GM18519 (cell line): ENCODE measurements at regions not wholly inside any gene's neighbourhood (a gene's known extent, or its start where the extent isn't known, plus 50 kb on each side); places are given as distances from the start of the nearest gene placed in this dataset.
A peak's percentile ranks its signal among the peaks of the same experiment; 100 is the strongest.
"Not testable (repeated sequence)": the region's sequence is repeated elsewhere in the genome, so short reads cannot be mapped to it uniquely, and the experiment has no call there.

Source experiments
- ATAC-seq: cut with Tn5 transposase; IDR thresholded peaks from one replicate; pipeline ENCODE4 v1.9.1; 2021; ENCODE audit warnings: mild to moderate bottlenecking, moderate library complexity; ENCODE audit not compliant: unreplicated experiment, low FRiP score

DNA sequence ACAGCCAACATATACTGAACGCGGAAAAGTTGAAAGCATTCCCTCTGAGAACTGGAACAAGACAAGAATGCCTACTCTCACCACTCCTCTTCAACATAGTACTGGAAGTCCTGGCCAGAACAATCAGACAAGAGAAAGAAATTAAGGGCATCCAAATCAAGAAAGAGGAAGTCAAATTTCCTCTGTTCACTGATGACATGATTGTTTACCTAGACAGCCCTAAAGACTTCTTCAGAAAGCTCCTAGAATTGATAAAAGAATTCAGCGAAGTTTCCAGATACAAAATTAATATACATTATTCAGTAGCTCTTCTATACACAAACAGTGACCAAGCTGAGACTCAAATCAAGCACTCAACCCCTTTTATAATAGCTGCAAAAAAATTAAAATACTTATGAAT, 491.8 kb upstream of the POT1 start:
- not testable (repeated sequence) for ATAC-seq

- ATAC-seq, result peak; percentile 78
Observed at GRCh38 chr7:125412890-125413665, 483.5 kb upstream of the POT1 start.

DNA sequence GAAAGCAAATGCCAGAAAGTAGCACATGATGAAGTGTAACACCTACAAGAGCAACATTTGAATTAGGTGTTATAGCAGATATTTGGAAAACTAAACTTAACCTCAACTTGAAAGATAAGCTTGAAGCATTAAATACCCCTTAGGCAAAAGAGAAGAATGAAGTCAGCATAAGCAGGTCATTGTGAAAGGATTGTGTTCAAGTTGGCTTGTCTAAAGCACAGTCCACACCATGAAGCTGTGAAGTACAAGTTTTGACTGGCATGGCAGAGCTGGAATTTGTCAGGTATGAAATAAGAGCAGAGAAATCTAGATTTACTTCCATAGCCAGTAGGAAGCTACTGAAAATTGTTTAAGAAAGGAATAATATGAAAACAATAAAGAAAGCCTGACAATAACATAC, 480.3 kb upstream of the POT1 start:
- no peak for ATAC-seq

DNA sequence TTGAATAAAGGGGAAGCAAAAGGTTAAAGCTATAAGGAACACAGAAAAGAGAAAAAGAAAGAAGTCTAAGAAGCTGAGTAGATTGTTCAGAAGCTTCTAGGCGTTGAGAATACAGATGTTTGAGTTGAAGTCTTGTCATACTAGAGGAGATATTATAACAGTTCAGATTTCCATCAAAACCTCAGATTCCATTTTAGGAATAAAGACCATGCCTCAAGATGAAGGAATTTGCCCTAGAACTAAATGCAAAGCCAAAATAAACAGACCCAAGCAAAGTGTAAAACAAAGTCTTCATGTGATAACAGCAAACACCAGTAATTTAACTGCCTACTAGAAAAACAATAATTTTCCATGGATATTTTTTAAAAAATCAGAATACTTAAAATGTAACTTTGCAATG, 476.5 kb upstream of the POT1 start:
- no peak for ATAC-seq

- ATAC-seq, result no peak
Observed at GRCh38 chr7:125399408-125399807, 469.8 kb upstream of the POT1 start.

GRCh38 chr7:125396466-125397151, 467.0 kb upstream of the POT1 start:
- ATAC-seq, result no peak

DNA sequence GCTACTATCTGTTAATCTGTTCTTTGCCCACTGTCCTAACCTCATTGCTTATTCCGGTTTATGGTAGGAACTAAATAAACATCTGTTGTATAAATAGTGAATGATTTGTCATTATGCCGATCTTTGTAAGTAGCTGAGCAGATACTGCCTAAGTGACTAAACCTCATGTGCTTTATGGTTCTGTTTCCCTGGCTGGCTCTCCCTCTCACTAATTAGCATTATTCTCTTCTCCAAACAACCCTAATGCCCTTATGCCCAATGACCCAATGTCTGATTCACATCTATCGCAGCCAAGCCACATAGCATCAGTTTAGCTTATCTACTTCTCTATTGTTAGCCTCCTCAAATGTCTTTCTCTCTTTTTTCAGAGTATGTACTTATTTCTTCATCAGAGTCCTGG, 462.3 kb upstream of the POT1 start:
- no peak for ATAC-seq

DNA sequence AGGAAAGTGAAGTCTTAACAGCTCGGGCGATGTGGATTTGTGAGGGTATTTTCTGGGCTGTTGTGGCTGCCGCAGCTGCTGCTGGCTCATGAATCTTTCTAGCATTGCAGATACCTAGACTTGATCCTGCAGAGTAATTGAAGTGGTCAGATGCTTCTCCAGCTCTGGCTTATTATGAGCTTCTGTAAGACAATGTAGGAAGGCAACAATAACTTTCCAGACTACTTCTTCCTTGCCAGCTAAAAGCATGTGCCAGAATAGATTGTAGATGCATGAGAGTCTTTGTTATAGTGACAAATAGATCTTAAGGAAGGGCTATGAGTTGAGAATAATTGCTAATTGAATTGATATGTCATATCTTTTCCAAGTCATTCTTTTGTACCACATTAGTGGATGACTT, 461.4 kb upstream of the POT1 start:
- no peak for ATAC-seq

DNA sequence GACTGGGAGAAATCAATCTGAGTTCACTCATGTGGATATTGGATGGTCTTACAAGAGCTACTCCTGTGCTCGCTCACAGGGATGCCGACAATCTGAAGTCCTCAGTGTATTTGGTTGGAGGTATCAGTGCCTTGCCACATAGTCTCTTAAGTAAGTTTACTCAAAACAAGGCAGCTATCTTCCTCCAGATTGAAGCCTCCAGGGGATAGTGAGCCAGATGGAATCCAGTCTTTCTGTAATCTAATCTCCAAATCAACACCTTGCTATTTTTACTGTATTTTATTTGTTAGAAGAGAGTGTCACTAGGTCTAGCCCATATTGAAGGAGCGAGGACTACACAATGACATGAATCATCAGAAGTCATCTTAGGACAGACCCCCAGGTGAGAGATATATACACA, 456.6 kb upstream of the POT1 start:
- ATAC-seq, result no peak

DNA sequence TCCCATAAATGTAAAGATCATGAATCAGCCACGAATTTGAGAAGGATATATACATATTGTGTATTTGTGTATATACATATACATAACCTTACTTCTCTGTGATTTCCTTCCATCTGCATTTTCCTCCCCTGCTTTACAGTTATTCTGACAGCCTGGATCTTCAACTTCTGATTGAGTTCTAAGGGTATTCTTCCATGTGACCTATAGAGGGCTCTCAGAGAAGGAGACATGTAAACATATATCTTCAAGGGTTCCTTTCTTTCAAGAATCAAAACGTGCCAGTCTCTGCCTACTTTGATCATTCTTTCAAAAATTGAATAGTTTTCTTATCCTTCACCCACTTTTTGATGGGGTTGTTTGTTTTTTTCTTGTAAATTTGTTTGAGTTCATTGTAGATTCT, 453.7 kb upstream of the POT1 start:
- no peak for ATAC-seq

DNA sequence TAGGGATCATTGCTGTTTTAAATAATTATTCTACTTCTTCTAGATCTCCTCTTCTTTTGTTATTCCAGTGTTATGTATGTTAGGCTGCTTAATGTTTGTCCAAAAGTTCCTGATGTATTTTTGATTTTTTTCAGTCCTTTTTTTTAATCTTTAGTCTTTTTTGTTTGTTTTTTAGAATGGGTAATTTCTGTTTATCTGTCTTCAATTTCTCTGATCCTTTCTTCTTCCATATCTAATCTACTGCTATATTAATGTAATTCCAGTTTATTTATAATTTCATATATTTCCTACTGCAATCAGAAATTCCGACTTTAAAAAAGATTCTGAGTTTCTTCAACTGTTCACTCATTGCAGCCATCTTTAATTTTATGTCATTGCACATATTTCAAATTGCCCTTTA, 452.8 kb upstream of the POT1 start:
- ATAC-seq, result no peak

DNA sequence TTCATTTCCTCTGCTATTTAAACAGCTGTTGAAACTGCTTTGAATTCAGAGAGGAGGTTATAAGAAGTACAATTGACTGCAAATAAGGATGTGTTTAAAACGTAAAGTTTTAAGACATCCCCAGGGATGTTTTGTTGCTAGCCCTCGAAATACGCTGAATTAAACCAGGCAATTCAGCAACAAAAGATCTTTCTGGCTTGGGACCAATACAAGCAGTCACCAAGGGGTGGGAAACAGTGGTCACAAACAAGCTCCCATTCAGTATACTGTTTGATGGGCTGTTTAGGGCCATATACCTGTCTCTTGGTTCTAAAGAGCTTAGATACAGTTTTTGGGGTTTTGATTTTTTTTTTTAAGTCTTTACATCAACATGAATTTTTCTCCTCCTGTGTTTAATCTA, 446.3 kb upstream of the POT1 start:
- no peak for ATAC-seq

DNA sequence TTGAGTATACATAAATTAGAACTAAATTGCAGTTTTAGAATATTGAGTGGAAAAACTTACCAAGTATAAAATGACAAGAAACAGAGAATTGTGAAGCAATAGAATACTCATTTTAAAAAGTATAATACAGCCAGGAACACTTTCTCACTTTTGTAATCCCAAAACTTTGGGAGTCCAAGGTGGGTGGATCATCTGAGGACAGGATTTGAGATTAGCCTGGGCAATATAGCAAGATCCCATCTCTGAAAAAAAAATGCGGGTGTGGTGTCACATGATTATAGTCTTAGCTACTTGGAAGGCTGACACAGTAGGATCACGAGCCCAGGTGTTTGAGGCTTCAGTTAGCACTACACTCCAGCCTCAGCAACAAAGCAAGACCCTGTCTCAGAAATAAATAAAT, 440.9 kb upstream of the POT1 start:
- no peak for ATAC-seq

GRCh38 chr7:125363873-125364272, 434.2 kb upstream of the POT1 start:
- no peak for ATAC-seq

- ATAC-seq, result no peak
Observed at GRCh38 chr7:125358551-125359167, 429.0 kb upstream of the POT1 start.

- no peak for ATAC-seq
Observed at GRCh38 chr7:125357676-125358455, 428.2 kb upstream of the POT1 start.

GRCh38 chr7:125355899-125356298, 426.3 kb upstream of the POT1 start:
- peak; percentile 80 for ATAC-seq

- ATAC-seq, result no peak
Observed at GRCh38 chr7:125347269-125347668, 417.6 kb upstream of the POT1 start.

DNA sequence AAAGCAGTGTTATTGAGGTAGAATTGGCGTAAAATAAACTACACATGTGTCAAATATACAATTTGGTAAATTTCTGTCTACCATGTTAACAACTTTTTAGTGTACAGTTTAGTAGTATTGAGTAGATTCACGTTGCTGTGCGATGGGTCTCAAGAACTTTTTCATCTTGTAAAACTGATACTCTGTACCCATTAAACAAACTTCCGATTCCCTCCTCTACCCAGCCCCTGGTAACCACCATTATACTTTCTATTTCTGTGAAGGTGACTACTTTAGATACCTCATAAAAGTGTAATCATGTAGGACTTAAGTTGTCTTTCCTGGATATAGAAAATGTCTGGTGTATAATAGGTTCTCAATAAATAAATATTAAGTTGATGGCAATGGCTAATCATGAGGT, 408.5 kb upstream of the POT1 start:
- ATAC-seq, result no peak

DNA sequence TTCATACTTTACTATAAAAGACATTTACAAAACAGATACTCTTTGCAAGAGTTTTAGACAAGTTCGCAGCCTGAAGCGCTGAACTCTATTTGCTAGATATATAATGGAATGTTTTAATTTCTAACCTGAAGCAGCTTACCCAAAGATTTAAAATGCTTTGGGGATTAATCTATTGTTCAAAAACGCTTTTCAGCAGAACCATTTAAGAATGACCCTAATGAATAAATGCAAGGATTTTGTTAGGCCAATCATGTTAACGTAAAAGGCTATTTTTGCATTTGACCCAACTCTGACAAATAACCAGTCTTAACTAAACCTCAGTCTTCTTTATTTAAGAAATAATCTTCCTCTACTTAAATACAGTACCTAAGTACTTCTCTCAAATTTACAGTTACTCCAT, 406.7 kb upstream of the POT1 start:
- no peak for ATAC-seq

DNA sequence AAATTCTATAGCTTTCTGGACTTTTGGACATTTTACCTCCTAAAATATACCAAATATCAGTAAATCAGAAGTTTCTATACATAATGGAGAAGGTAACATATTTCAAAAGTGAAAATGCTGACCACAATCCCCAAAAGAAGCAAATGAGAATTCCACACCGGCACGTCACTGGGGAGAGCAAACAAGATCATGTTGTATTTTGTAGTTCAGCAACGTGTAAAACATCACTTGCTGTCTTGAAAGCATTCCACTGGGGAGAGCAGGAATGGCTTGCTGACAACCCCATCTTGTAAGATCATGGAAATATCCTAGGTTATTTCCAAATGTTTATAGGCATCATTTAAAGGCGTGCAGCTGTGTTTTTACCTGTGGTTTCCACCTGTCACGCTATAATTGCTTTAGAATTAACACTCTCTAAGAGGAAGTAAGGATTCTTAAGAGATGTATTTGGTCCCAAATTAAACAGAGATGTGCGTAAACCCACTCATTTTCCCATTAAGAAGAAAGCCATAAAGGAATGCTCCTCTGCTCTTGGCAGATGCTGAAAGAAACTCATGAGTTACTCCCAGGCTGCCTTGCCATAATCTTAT, 397.1 kb upstream of the POT1 start:
- ATAC-seq, result no peak
